Left lobe of liver (tissue), 2 donors: ENCODE measurements at regions not wholly inside any gene's neighbourhood (a gene's known extent, or its start where the extent isn't known, plus 50 kb on each side); places are given as distances from the start of the nearest gene placed in this dataset.
A peak's percentile ranks its signal among the peaks of the same experiment; 100 is the strongest.

ENCODE experiments used
- ATAC-seq: fragments of 200-7000 bp; cut with Tn5 transposase; one replicate; pipeline ENCODE4 v1.9.1; 2020; ENCODE audit warnings: mild to moderate bottlenecking, moderate library complexity
- DNase-seq: peaks from one replicate; pipeline ENCODE4 v3.0.0-alpha.2; 2020; ENCODE audit warnings: low spot score
- donor health status: DM: no; HTN: no; CAD: no; lungs with moderate emphysema.
- donor health status: DM: no; HTN: yes; CAD: no.

GRCh38 chr16:72425571-72426341 lies 253.8 kb upstream of the PMFBP1 start:
- ATAC-seq (no peak), DNase-seq (no peak)

DNA sequence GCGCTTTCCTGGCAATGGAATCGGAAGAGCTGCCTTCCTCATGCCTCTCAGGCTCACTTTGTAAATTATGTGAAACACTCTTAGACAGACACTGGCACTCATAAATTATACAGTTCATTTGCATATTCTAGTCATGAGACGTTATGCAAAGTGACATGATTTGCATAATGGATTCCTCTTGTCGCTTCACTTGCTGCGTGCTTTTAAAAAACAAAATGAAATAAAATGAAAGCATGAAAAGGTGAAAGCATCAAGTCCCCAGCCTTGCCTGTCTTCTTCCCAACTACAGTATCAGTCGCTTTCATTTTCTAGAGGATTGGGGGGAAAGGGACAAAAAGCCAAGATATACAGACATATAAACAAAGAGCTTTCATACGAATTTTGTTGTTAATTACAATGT lies 252.8 kb upstream of the PMFBP1 start:
- ATAC-seq = no peak
- no peak for DNase-seq

DNA sequence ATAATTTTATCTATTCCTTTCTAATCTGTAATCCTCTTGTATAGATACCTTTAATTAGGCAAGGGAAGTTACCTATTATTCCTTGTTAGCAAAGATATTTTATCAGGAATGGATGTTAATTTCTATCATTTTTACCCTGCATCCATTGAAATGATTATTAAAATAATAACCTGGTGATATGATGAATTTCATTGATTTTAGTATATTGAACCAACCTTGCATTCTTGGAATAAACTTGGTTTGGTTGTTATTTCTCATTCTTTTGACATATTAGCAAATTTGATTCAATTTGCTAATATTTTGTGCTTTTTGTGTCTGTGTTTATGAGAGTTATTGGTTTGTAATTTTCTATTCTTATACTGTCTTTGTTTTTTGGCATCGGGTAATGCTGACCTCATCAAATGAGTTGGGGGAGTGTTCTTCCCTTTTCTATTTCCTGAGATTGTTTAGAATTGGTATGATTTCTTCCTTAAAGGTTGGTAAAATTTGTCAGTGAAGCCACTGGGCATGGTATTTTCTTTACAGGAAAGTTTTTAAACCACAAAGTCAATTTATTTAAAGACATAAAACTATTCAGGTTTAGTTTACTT lies 250.4 kb upstream of the PMFBP1 start:
- ATAC-seq (no peak), DNase-seq (no peak)

GRCh38 chr16:72419638-72420037 lies 247.7 kb upstream of the PMFBP1 start:
- ATAC-seq = no peak
- no peak for DNase-seq

GRCh38 chr16:72415379-72415778 lies 243.4 kb upstream of the PMFBP1 start:
- no peak for DNase-seq
- no peak for ATAC-seq

DNA sequence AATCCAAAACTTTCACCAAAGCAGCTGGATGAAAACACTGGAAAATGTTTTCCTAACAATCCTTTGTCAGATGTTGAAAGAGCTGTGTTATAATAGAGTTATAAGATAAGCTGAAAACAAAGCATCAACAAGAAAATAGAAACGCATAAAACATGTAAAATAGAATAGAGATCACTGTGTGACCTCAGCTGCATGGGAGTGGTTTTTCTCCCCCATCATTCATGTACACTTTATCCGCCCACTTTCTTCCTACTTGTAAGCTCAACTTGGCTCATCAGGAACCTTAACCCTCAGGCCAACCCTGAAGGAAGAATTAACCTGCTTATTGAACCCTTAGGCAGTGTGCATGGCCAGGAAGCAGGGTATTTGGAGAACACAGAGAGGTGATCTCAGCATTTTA lies 238.5 kb upstream of the PMFBP1 start:
- ATAC-seq = no peak
- no peak for DNase-seq

GRCh38 chr16:72409423-72409822 lies 237.5 kb upstream of the PMFBP1 start:
- no peak for DNase-seq
- ATAC-seq = no peak

DNA sequence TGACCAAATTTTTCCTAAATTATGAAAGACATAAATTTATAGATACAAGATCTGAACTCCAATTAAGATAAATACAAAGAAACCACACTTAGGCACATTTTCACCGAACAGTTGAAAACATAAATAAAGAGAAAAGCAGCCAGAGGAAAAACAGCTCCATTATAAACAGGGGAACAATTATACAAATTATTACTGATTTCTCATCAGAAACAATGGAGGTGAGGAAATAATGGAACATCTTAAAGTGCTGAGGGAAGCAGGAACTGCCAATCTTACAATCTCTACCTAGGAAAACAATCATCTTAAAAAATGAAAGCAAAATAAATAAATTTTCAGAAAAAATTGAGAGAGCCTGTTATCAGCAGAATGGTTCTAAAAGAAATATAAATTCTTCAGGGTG lies 234.4 kb upstream of the PMFBP1 start:
- no peak for ATAC-seq
- no peak for DNase-seq

DNA sequence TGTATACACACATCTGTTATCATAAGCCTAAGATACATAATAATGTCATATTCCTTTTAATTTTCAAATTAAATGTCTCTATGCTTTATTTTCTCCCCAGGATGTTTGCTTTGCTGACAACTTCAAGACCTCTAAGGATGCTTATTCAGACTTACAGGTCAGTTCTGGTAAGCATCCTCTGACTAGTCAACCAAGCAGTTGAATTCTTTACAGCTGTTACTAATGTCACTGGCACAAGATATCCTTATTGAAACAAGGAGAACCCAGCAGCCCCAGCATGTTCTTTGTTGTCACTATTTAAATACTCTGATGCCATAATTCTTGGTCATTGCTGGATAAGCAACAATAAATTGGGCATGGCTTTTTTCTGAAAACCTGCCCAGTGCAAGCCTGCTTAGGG lies 232.3 kb upstream of the PMFBP1 start:
- ATAC-seq (no peak), DNase-seq (no peak)

- no peak for DNase-seq
- ATAC-seq = no peak
Measured at GRCh38 chr16:72401084-72401361, 229.1 kb upstream of the PMFBP1 start.

DNA sequence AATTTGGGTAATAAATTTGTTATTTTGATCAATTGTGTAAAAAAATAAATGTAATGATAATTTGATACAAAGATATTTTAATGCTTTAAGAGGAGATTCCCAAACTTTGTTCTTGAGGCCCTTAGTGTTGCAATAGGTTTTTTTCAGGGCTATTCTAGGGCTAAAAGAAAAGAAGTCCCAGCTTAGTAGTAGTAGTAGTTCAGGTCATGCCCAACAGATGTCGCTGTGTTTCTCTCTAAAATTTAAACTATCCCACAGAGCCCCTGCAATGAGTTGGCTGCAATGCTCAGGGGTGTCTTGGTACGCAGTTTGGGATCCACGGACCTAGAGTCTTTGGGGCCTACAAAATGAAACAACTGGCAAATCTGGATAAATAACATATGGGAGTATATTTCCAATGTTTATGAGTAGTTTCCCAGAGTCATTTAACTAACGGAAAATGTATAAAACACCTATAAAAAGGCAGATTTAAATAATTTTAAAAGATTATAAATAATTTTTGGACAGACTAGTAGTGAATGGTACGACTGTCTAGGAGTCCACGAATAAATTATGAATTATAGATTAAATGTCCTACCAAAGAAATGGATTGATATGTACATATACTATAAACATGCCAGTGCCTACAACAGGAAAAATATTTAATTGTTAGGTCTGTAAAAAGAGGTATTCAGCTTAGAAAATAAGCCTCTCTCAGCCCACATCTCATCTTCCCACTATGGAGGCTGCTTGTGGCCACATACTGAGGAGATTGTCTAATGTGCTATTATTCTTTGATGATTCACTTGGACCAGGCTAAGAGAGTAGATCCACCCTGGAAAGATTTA lies 228.5 kb upstream of the PMFBP1 start:
- peak; percentile 93 for ATAC-seq

GRCh38 chr16:72399811-72400210 lies 227.9 kb upstream of the PMFBP1 start:
- DNase-seq (no peak), ATAC-seq (no peak)

More for the DNA sequence above, 228.5 kb upstream of the PMFBP1 start:
- DNase-seq = no peak

GRCh38 chr16:72397876-72398275 lies 225.9 kb upstream of the PMFBP1 start:
- ATAC-seq (no peak), DNase-seq (no peak)

- ATAC-seq = no peak
- DNase-seq = no peak
Measured at GRCh38 chr16:72394526-72394925, 222.6 kb upstream of the PMFBP1 start.

- no peak for ATAC-seq
- DNase-seq = no peak
Measured at GRCh38 chr16:72389791-72390190, 217.8 kb upstream of the PMFBP1 start.

DNA sequence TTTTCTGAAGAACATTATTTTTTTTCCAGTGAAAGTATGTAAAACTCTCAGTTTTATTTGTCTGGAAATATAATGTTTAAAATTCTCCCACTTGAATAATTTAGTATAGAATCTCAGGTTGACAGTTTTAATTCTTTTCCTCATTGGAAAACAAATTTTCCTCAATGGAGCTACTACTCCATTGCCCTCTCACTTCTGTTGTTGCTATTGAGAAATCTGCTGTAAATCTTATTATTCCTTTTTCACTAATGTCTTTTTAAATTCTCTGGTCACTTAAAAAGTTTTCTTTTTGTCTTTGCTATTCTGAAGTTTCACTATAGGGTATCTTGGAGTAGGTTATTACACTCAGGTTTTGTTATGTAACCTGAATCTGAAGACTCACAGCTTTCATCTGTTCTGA lies 216.1 kb upstream of the PMFBP1 start:
- no peak for DNase-seq
- ATAC-seq = no peak

- ATAC-seq = no peak
Measured at GRCh38 chr16:72384651-72385050, 212.7 kb upstream of the PMFBP1 start.

DNA sequence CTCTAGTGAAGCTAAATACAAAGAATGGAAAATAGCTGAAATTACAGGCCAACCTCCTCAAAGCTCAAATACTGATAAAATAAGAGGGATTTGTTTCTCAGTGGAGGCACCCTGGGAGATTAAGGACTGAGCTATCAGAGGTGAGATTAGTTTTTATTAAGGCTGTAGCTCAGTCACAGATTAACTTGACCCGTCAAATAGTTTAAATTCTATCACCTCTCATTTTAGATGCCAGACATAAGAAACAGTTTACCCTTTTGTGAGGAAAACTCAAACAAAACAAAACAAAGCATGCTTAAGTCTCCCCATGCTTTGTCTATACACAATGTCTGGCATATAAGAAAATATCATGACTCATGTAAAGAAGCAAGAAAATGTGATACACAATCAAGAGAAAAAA lies 208.3 kb upstream of the PMFBP1 start:
- no peak for ATAC-seq
- no peak for DNase-seq

More at GRCh38 chr16:72384651-72385050, 212.7 kb upstream of the PMFBP1 start:
- no peak for DNase-seq

GRCh38 chr16:72373201-72373600 lies 201.2 kb upstream of the PMFBP1 start:
- no peak for ATAC-seq
- DNase-seq = no peak

- DNase-seq = no peak
- no peak for ATAC-seq
Measured at GRCh38 chr16:72372087-72373045, 200.4 kb upstream of the PMFBP1 start.
